ENCODE measurements at regions not wholly inside any gene's neighbourhood (a gene's known extent, or its start where the extent isn't known, plus 50 kb on each side); places are given as distances from the start of the nearest gene placed in this dataset.

- H4K20me1 ChIP-seq (ENCODE audit: insufficient read depth, low read length), result no peaks in the 10 kb centered on the region
- no peak overlapping the region for H3K9ac ChIP-seq (ENCODE audit: insufficient read depth, low read depth, low read length)
- BruUV-seq (replicated peaks), result no TSS peak
- H3K27ac ChIP-seq (ENCODE audit: extremely low read length, insufficient read depth, low read length), result no peak overlapping the region
- CTCF ChIA-PET (ENCODE audit: low intra/inter-chr PET ratio, low total read pairs), result no interaction called here
- in situ Hi-C loops (cut with HindIII; ENCODE audit: extremely low pct_ligation_motif_present, low pct_unique_long_range_greater_than_20kb), result no loop called here
- no peaks in the 10 kb centered on the region for H3K9me3 ChIP-seq (ENCODE audit: low read length)
- H3K79me2 ChIP-seq (ENCODE audit: insufficient read depth, low read length), result no peaks in the 10 kb centered on the region
- ATAC-seq (peak; percentile 66), DNase-seq (ENCODE audit: low spot score) (no peak), FAIRE-seq (no peak)
- 56% methylated on average over 12 of the region's 14 CpGs for WGBS (ENCODE audit: low lambda C conversion rate)
- no peaks in the 10 kb centered on the region for H3K36me3 ChIP-seq (replicated peaks in 1 of 2; ENCODE audit: control insufficient read depth in 1 of 2, insufficient read depth in 2 of 2, low read length in 2 of 2)
- H3K27me3 ChIP-seq (ENCODE audit: control insufficient read depth in 1 of 2, insufficient read depth in 2 of 2, low read length in 2 of 2), result no peaks in the 10 kb centered on the region
- H3K4me3 ChIP-seq (replicated peaks in 1 of 3; ENCODE audit: insufficient read depth in 1 of 3, low read depth in 2 of 3, low read length in 3 of 3), result no peak overlapping the region
- no peak overlapping the region for H2AFZ ChIP-seq (ENCODE audit: low read length)
- TF ChIP-seq STAG1 (CRISPR knock-in tag; IDR thresholded peaks at IDR 0.05) (0 out of 2 replicates have a peak, but pooled peaks have one; percentile 7), CTCF (CRISPR knock-in tag; IDR thresholded peaks at IDR 0.05) (peak; percentile 29; the same call in 1 of the 2 replicates), ZNF225 (CRISPR knock-in tag; IDR thresholded peaks at IDR 0.05) (no peak)
- POLR2A ChIA-PET, result no interaction called here
- no peak overlapping the region for H3K4me2 ChIP-seq (ENCODE audit: low read depth, low read length)
- H3K4me1 ChIP-seq (ENCODE audit: insufficient read depth, low read length), result no peaks in the 10 kb centered on the region
- intact Hi-C loops (cut with micrococcal nuclease; ENCODE audit: unreplicated experiment), result loop anchor here (1.0 kb wide), 1 partner anchor 137 kb away; no protein-coding TSS in a partner anchor
These were observed 104.4 kb upstream of the BTBD3 start for GRCh38 chr20:11813106-11813890.

- ATAC-seq, result no peak
- TF ChIP-seq GTF2F1 (IDR thresholded peaks at IDR 0.05; ENCODE audit: low read length) (no peak), RARG (CRISPR knock-in tag; IDR thresholded peaks at IDR 0.05; ENCODE audit: low read depth) (no peak), ZNF572 (CRISPR knock-in tag; IDR thresholded peaks at IDR 0.05) (no peak), MAFK (conservative IDR thresholded peaks at IDR 0.05 in 1 of 2, IDR thresholded peaks at IDR 0.05 in 1 of 2; ENCODE audit: low read length in 2 of 2) (no peak), STAT5B (CRISPR knock-in tag; IDR thresholded peaks at IDR 0.05) (no peak), ZNF331 (CRISPR knock-in tag; IDR thresholded peaks at IDR 0.05) (no peak)
- Histone ChIP-seq H3K27me3 (ENCODE audit: control insufficient read depth in 1 of 2, insufficient read depth in 2 of 2, low read length in 2 of 2) (no peaks in the 10 kb centered on the region), H3K4me3 (replicated peaks in 1 of 3; ENCODE audit: insufficient read depth in 1 of 3, low read depth in 2 of 3, low read length in 3 of 3) (no peak overlapping the region), H3K36me3 (replicated peaks in 1 of 2; ENCODE audit: control insufficient read depth in 1 of 2, insufficient read depth in 2 of 2, low read length in 2 of 2) (no peaks in the 10 kb centered on the region), H3K79me2 (ENCODE audit: insufficient read depth, low read length) (no peaks in the 10 kb centered on the region), H3K9ac (ENCODE audit: insufficient read depth, low read depth, low read length) (no peak overlapping the region), H3K4me2 (ENCODE audit: low read depth, low read length) (no peak overlapping the region), H3K9me3 (ENCODE audit: low read length) (no peaks in the 10 kb centered on the region), H4K20me1 (ENCODE audit: insufficient read depth, low read length) (no peaks in the 10 kb centered on the region), H3K4me1 (ENCODE audit: insufficient read depth, low read length) (no peaks in the 10 kb centered on the region), H2AFZ (ENCODE audit: low read length) (no peak overlapping the region), H3K27ac (ENCODE audit: extremely low read length, insufficient read depth, low read length) (no peak overlapping the region)
- no TSS peak for BruUV-seq (replicated peaks)
- 23% methylated on average over 3 of the region's 3 CpGs for WGBS (ENCODE audit: low lambda C conversion rate)
- no peak for FAIRE-seq
- no peak for DNase-seq (ENCODE audit: low spot score)
- in situ Hi-C loops (cut with HindIII; ENCODE audit: extremely low pct_ligation_motif_present, low pct_unique_long_range_greater_than_20kb) (no loop called here), intact Hi-C loops (cut with micrococcal nuclease; ENCODE audit: unreplicated experiment) (no loop called here)
- ChIA-PET POLR2A (no interaction called here), CTCF (ENCODE audit: low intra/inter-chr PET ratio, low total read pairs) (no interaction called here)
These were observed 103.4 kb upstream of the BTBD3 start for GRCh38 chr20:11814267-11814666.
